Type B pancreatic cell (in vitro differentiated cells): ENCODE measurements at regions not wholly inside any gene's neighbourhood (a gene's known extent, or its start where the extent isn't known, plus 50 kb on each side); places are given as distances from the start of the nearest gene placed in this dataset.

Experiments
- DNase-seq: peaks from one replicate; pipeline ENCODE4 v3.0.0; 2021; ENCODE audit warnings: mixed read lengths; ENCODE audit not compliant: unreplicated experiment; ENCODE audit errors: extremely low spot score
- H3K27ac Mint-ChIP-seq: 2 replicates; pipeline ENCODE4 v1.8.0; 2021; ENCODE audit warnings: mild to moderate bottlenecking, mixed read lengths
- H3K27me3 Mint-ChIP-seq: 2 replicates; pipeline ENCODE4 v1.8.0; 2021; ENCODE audit warnings: mixed read lengths
- H3K36me3 Mint-ChIP-seq: 2 replicates; pipeline ENCODE4 v1.8.0; 2021; ENCODE audit warnings: mixed read lengths
- H3K4me1 Mint-ChIP-seq: one replicate; pipeline ENCODE4 v1.8.0; 2021; ENCODE audit warnings: mixed read lengths; ENCODE audit not compliant: unreplicated experiment
- H3K4me3 Mint-ChIP-seq: 2 replicates; pipeline ENCODE4 v1.8.0; 2021; ENCODE audit warnings: mild to moderate bottlenecking, mixed read lengths
- H3K9me3 Mint-ChIP-seq: 2 replicates; pipeline ENCODE4 v1.8.0; 2021; ENCODE audit warnings: mixed read lengths
- TF ChIP-seq, protein P1 (sequence below): fragments of 200-600 bp; sonication (generic); conservative IDR thresholded peaks from 2 replicates; pipeline ENCODE4 v1.5.0; 2021; ENCODE audit warnings: antibody characterized with exemption, mild to moderate bottlenecking

DNA sequence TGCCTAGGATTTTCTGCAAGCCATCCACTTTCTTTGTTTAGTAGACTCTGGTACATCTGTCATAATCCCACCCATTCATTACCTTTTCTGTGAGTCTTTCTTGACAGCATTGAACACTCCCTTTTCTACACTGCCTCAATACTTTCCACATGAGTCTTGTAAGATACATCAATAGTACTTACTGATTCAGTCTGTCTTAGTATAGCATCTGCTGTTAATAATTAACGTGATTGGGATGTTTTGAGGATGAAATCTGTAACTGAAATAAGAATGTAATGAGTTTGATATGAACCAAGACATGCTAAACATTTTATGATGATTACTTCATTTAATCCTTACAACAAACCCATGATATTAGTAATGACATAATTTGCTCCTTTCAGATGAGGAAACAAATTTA lies 196.2 kb upstream of the FOXG1 start:
- Mint-ChIP-seq H3K36me3 (no peaks in the 10 kb centered on the region), H3K4me1 (no peaks in the 10 kb centered on the region), H3K9me3 (no peaks in the 10 kb centered on the region), H3K4me3 (no peak overlapping the region), H3K27me3 (no peaks in the 10 kb centered on the region), H3K27ac (no peak overlapping the region)
- no peak for DNase-seq
- TF ChIP-seq, protein P1, sequence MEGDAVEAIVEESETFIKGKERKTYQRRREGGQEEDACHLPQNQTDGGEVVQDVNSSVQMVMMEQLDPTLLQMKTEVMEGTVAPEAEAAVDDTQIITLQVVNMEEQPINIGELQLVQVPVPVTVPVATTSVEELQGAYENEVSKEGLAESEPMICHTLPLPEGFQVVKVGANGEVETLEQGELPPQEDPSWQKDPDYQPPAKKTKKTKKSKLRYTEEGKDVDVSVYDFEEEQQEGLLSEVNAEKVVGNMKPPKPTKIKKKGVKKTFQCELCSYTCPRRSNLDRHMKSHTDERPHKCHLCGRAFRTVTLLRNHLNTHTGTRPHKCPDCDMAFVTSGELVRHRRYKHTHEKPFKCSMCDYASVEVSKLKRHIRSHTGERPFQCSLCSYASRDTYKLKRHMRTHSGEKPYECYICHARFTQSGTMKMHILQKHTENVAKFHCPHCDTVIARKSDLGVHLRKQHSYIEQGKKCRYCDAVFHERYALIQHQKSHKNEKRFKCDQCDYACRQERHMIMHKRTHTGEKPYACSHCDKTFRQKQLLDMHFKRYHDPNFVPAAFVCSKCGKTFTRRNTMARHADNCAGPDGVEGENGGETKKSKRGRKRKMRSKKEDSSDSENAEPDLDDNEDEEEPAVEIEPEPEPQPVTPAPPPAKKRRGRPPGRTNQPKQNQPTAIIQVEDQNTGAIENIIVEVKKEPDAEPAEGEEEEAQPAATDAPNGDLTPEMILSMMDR = no peak

DNA sequence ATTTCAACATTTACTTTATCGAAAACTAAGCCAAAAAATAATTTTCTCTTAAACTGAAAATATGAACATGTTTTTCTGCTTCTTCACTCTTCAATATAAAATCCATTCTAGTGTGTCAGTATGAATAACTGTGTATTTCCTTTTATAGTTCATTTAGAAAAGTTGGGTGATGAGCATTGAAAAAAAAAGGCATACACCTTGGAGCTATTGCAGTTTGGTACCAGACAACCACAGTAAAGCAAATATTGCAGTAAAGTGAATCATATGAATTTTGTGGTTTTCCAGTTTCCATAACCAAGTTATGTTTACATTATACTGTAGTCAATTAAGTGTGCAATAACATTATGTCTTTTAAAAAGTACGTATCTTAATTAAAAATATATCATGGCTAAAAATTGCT lies 195.0 kb upstream of the FOXG1 start:
- H3K27me3 Mint-ChIP-seq = no peaks in the 10 kb centered on the region
- no peaks in the 10 kb centered on the region for H3K9me3 Mint-ChIP-seq
- H3K4me3 Mint-ChIP-seq = no peak overlapping the region
- H3K36me3 Mint-ChIP-seq = no peaks in the 10 kb centered on the region
- no peak for DNase-seq
- H3K4me1 Mint-ChIP-seq = no peaks in the 10 kb centered on the region
- H3K27ac Mint-ChIP-seq = no peak overlapping the region
- TF ChIP-seq, protein P1 = no peak

DNA sequence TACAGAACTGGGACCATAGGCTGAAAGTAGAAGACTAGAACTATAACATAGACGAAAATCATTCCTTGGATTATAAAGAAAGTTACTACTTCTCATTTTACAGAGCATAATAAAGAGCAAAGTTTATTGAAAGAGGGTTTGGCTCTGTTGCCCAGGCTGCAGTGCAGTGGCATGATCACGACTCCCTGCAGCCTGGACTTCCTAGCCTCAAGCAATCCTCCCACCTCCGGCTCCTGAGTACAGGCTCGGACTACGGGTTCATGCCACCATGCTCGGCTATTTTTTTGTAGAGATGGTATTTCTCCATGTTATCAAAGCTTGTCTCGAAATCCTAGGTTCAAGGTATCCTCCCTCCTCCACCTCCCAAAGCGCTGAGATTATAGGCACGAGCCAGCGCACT lies 190.1 kb upstream of the FOXG1 start:
- H3K4me3 Mint-ChIP-seq = no peak overlapping the region
- no peak overlapping the region for H3K27ac Mint-ChIP-seq
- no peaks in the 10 kb centered on the region for H3K27me3 Mint-ChIP-seq
- TF ChIP-seq, protein P1 = no peak
- H3K9me3 Mint-ChIP-seq = no peaks in the 10 kb centered on the region
- no peaks in the 10 kb centered on the region for H3K36me3 Mint-ChIP-seq
- no peaks in the 10 kb centered on the region for H3K4me1 Mint-ChIP-seq
- DNase-seq = no peak

- no peaks in the 10 kb centered on the region for H3K9me3 Mint-ChIP-seq
- H3K4me1 Mint-ChIP-seq = no peaks in the 10 kb centered on the region
- H3K4me3 Mint-ChIP-seq = no peak overlapping the region
- H3K27ac Mint-ChIP-seq = no peak overlapping the region
- no peaks in the 10 kb centered on the region for H3K27me3 Mint-ChIP-seq
- TF ChIP-seq, protein P1 = no peak
- no peak for DNase-seq
- no peaks in the 10 kb centered on the region for H3K36me3 Mint-ChIP-seq
Measured at GRCh38 chr14:28577187-28577586, 189.4 kb upstream of the FOXG1 start.

DNA sequence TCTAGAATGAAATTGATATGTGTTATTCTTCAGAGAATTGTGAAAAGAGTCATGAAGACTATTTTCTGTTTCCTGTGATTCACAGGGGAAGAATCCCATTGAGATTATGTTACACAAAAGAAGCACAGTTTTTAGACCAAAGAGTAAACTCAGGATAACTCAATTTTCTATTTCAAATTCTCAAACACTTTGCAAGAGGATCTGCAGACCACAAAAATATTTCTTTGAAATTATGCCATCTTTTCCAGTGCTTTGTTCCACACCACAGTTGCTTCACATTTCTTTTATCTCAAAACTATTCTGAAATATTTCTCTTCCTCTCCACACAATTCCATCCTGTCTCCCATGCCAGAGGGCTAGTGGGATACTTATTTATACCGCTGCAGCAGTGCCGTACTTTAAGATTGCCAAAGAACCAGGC lies 188.9 kb upstream of the FOXG1 start:
- TF ChIP-seq, protein P1 = no peak
- Mint-ChIP-seq H3K9me3 (no peaks in the 10 kb centered on the region), H3K27me3 (no peaks in the 10 kb centered on the region), H3K36me3 (no peaks in the 10 kb centered on the region), H3K4me3 (no peak overlapping the region), H3K4me1 (no peaks in the 10 kb centered on the region), H3K27ac (no peak overlapping the region)
- DNase-seq = no peak

DNA sequence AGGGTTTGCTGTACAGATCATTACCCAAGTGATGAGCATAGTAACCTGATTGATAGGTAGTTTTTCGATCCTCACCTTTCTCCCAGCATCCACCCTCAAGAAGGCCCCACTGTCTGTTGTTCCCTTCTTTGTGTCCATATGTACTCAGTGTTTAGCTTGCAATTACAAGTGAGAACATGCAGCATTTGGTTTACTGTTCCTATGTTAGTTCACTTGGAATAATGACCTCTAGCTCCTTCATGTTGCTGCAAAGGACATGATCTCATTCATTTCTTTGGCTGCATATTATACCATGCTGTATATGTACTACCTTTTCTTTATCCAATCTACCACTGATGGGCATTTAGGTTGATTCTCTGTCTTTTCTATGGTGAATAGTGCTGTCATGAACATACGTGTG lies 181.6 kb upstream of the FOXG1 start:
- Mint-ChIP-seq H3K27ac (no peak overlapping the region), H3K36me3 (no peaks in the 10 kb centered on the region), H3K4me3 (no peak overlapping the region), H3K9me3 (no peaks in the 10 kb centered on the region), H3K27me3 (no peaks in the 10 kb centered on the region), H3K4me1 (no peaks in the 10 kb centered on the region)
- TF ChIP-seq, protein P1 = no peak
- no peak for DNase-seq
